SK-N-SH (cell line): ENCODE measurements at regions not wholly inside any gene's neighbourhood (a gene's known extent, or its start where the extent isn't known, plus 50 kb on each side); places are given as distances from the start of the nearest gene placed in this dataset.

Experiments
- CTCF ChIA-PET: fragments of 300-600, 350-600 bp; formaldehyde crosslinking; extraction: SDS; loops from one replicate; lab custom pipeline; 2021; lab: Yijun Ruan, JAX
- POLR2A ChIA-PET: fragments of 350-600 bp; sonication (Branson Sonifier 250); formaldehyde crosslinking; extraction: SDS; loops from one replicate; lab custom pipeline; 2020; ENCODE audit warnings: antibody characterized with exemption, inconsistent platforms; lab: Yijun Ruan, JAX
- DNase-seq: peaks from one replicate; pipeline ENCODE4 v3.0.0; 2012
- H2AFZ ChIP-seq: fragments of 200-600 bp; sonication (generic); 2 replicates; pipeline ENCODE4 v1.8.1; 2016; ENCODE audit warnings: antibody characterized with exemption, mild to moderate bottlenecking, low read depth
- H3F3A ChIP-seq: fragments of 200-600 bp; sonication (generic); replicated peaks from 2 replicates; pipeline ENCODE3; 2016; ENCODE audit warnings: antibody characterized with exemption, mild to moderate bottlenecking; ENCODE audit not compliant: insufficient read depth
- H3K27ac ChIP-seq, 2 experiments: fragments of 200-500 bp in 1 of 2; fragments of 200-600 bp in 1 of 2; sonication (Bioruptor generic) in 1 of 2; sonication (generic), shearing (Covaris generic) in 1 of 2; 2 replicates each; pipeline versions ENCODE4 v1.5.1 to v1.6.1; 2014 to 2016; ENCODE audit warnings: low read depth in 2 of 2, inconsistent platforms in 1 of 2, low read length in 1 of 2, mild to moderate bottlenecking in 1 of 2, mixed read lengths in 1 of 2
- H3K27me3 ChIP-seq: fragments of 200-600 bp; sonication (generic), shearing (Covaris generic); 2 replicates; pipeline ENCODE4 v1.6.1; 2016; ENCODE audit warnings: mixed run types; ENCODE audit not compliant: insufficient read depth
- H3K36me3 ChIP-seq, 2 experiments: fragments of 200-500 bp in 1 of 2; fragments of 200-600 bp in 1 of 2; sonication (Bioruptor generic) in 1 of 2; sonication (generic) in 1 of 2; replicated peaks in 1 of 2; 2 replicates each; pipeline versions ENCODE3 to v1.5.1; 2014 to 2016; ENCODE audit warnings: low read length in 1 of 2, mild to moderate bottlenecking in 1 of 2; ENCODE audit not compliant: insufficient read depth in 2 of 2, control insufficient read depth in 1 of 2
- H3K4me1 ChIP-seq, 2 experiments: fragments of 200-500 bp in 1 of 2; fragments of 200-600 bp in 1 of 2; sonication (Bioruptor generic) in 1 of 2; sonication (generic), shearing (Covaris generic) in 1 of 2; 2 replicates each; pipeline versions ENCODE4 v1.5.1 to v1.6.1; 2014 to 2016; ENCODE audit warnings: low read depth in 1 of 2, low read length in 1 of 2, mixed run types in 1 of 2; ENCODE audit not compliant: insufficient read depth in 2 of 2, control insufficient read depth in 1 of 2
- H3K4me2 ChIP-seq: fragments of 200-600 bp; sonication (generic), shearing (Covaris generic); 2 replicates; pipeline ENCODE4 v1.6.1; 2017; ENCODE audit warnings: mixed run types
- H3K4me3 ChIP-seq, 2 experiments: fragments of 200-500 bp in 1 of 2; fragments of 200-600 bp in 1 of 2; sonication (Bioruptor generic) in 1 of 2; sonication (generic), shearing (Covaris generic) in 1 of 2; 2 replicates each; pipeline versions ENCODE4 v1.5.1 to v1.8.1; 2014 to 2016; ENCODE audit warnings: low read depth in 2 of 2, inconsistent platforms in 1 of 2, low read length in 1 of 2, mild to moderate bottlenecking in 1 of 2, mixed read lengths in 1 of 2, moderate library complexity in 1 of 2
- H3K79me2 ChIP-seq: fragments of 200-600 bp; sonication (generic); 2 replicates; pipeline ENCODE4 v1.8.1; 2017; ENCODE audit warnings: mild to moderate bottlenecking; ENCODE audit not compliant: insufficient read depth
- H3K9ac ChIP-seq: fragments of 200-600 bp; sonication (generic); 2 replicates; pipeline ENCODE4 v1.6.1; 2017; ENCODE audit warnings: mixed run types
- H3K9me2 ChIP-seq: fragments of 200-600 bp; sonication (generic); 2 replicates; pipeline ENCODE4 v1.6.1; 2017; ENCODE audit warnings: mixed run types
- H3K9me3 ChIP-seq: fragments of 200-600 bp; sonication (generic); 2 replicates; pipeline ENCODE4 v1.6.1; 2017; ENCODE audit warnings: mixed run types, mild to moderate bottlenecking, moderate library complexity
- H4K20me1 ChIP-seq: fragments of 200-600 bp; sonication (generic); 2 replicates; pipeline ENCODE4 v1.6.1; 2017; ENCODE audit warnings: mild to moderate bottlenecking, mixed run types; ENCODE audit not compliant: insufficient read depth
- CTCF ChIP-seq: fragments of 200-600 bp; sonication (generic); IDR thresholded peaks from 2 replicates; pipeline ENCODE4 v1.6.1; 2017; ENCODE audit warnings: antibody characterized with exemption, mild to moderate bottlenecking, moderate library complexity
- ELF1 ChIP-seq: IDR thresholded peaks from 2 replicates; pipeline ENCODE4 v1.4.0; 2012
- EP300 ChIP-seq, 2 experiments: IDR thresholded peaks; 2 replicates each; pipeline versions ENCODE4 v1.4.0 to v1.6.1; 2012; ENCODE audit warnings: borderline replicate concordance in 1 of 2, low read depth in 1 of 2, low read length in 1 of 2
- FOSL2 ChIP-seq: IDR thresholded peaks from 2 replicates; pipeline ENCODE4 v1.4.0; 2012; ENCODE audit warnings: low read depth, mild to moderate bottlenecking, moderate library complexity, borderline replicate concordance
- GATA2 ChIP-seq: sonication (generic); formaldehyde crosslinking; IDR thresholded peaks from 2 replicates; pipeline ENCODE4 v1.5.0; 2020; ENCODE audit warnings: mild to moderate bottlenecking, missing genetic modification reagents
- MEF2A ChIP-seq: IDR thresholded peaks from 2 replicates; pipeline ENCODE4 v1.4.0; 2012; ENCODE audit warnings: low read depth, borderline replicate concordance
- MXI1 ChIP-seq: IDR thresholded peaks from 2 replicates; pipeline ENCODE4 v1.6.1; 2012; ENCODE audit warnings: mild to moderate bottlenecking, low read depth, low read length, improper control_type of control experiment
- NFIC ChIP-seq: IDR thresholded peaks from 2 replicates; pipeline ENCODE4 v1.4.0; 2012; ENCODE audit warnings: borderline replicate concordance
- NRF1 ChIP-seq: IDR thresholded peaks from 2 replicates; pipeline ENCODE4 v1.6.1; 2012; ENCODE audit warnings: low read depth, mild to moderate bottlenecking, low read length
- POLR2AphosphoS5 ChIP-seq: IDR thresholded peaks from 2 replicates; pipeline ENCODE4 v1.6.1; 2012; ENCODE audit warnings: low read depth, low read length
- RAD21 ChIP-seq: IDR thresholded peaks from 2 replicates; pipeline ENCODE4 v1.6.1; 2012; ENCODE audit warnings: mild to moderate bottlenecking, low read length
- RFX5 ChIP-seq: IDR thresholded peaks from 2 replicates; pipeline ENCODE4 v1.6.1; 2012; ENCODE audit warnings: mild to moderate bottlenecking, improper control_type of control experiment, low read length
- RXRA ChIP-seq: IDR thresholded peaks from 2 replicates; pipeline ENCODE4 v1.4.0; 2012; ENCODE audit warnings: low read depth, mild to moderate bottlenecking, borderline replicate concordance
- TAF1 ChIP-seq: IDR thresholded peaks from 2 replicates; pipeline ENCODE4 v1.6.1; 2012; ENCODE audit warnings: low read depth, mild to moderate bottlenecking, low read length, moderate library complexity, borderline replicate concordance
- TEAD4 ChIP-seq: IDR thresholded peaks from 2 replicates; pipeline ENCODE4 v1.4.0; 2012; ENCODE audit warnings: mild to moderate bottlenecking, borderline replicate concordance; ENCODE audit not compliant: insufficient read depth
- USF1 ChIP-seq: IDR thresholded peaks from 2 replicates; pipeline ENCODE4 v1.4.0; 2012; ENCODE audit warnings: low read depth, borderline replicate concordance
- ZBTB33 ChIP-seq: IDR thresholded peaks from 2 replicates; pipeline ENCODE4 v1.4.0; 2012; ENCODE audit warnings: low read depth, borderline replicate concordance
- WGBS: methylation state at CpG from one replicate; pipeline ENCODE4 v1.1.6; 2017; ENCODE audit warnings: low lambda C conversion rate; 5-methylcytosine and 5-hydroxymethylcytosine counted together

GRCh38 chr1:228930479-228930957, 195.2 kb downstream of the RHOU start:
- Histone ChIP-seq H3K4me2 (no peak overlapping the region), H3K9ac (no peak overlapping the region), H3F3A (no peaks in the 10 kb centered on the region), H3K4me3 (no peak overlapping the region), H3K9me3 (no peaks in the 10 kb centered on the region), H3K79me2 (no peaks in the 10 kb centered on the region), H3K27ac (no peak overlapping the region), H3K4me1 (no peaks in the 10 kb centered on the region), H2AFZ (no peak overlapping the region), H4K20me1 (no peaks in the 10 kb centered on the region), H3K9me2 (no peaks in the 10 kb centered on the region), H3K36me3 (no peaks in the 10 kb centered on the region), H3K27me3 (no peaks in the 10 kb centered on the region; the same call in 1 of the 2 replicates)
- 47% methylated on average over 10 of the region's 10 CpGs for WGBS
- no peak for DNase-seq
- TF ChIP-seq EP300 (IDR thresholded peaks at IDR 0.05; ENCODE audit: borderline replicate concordance in 1 of 2, low read depth in 1 of 2, low read length in 1 of 2) (no peak), FOSL2 (no peak), ELF1 (no peak), TEAD4 (no peak), GATA2 (CRISPR knock-in tag) (no peak), RXRA (no peak), RAD21 (no peak), CTCF (no peak), NFIC (no peak), POLR2AphosphoS5 (no peak), MXI1 (no peak), RFX5 (no peak), USF1 (no peak), MEF2A (no peak), TAF1 (no peak), ZBTB33 (no peak), NRF1 (no peak)
- CTCF ChIA-PET: no interaction called here
- POLR2A ChIA-PET: no interaction called here
